ENCODE measurements at regions not wholly inside any gene's neighbourhood (a gene's known extent, or its start where the extent isn't known, plus 50 kb on each side); places are given as distances from the start of the nearest gene placed in this dataset.
A peak's percentile ranks its signal among the peaks of the same experiment; 100 is the strongest.

DNA sequence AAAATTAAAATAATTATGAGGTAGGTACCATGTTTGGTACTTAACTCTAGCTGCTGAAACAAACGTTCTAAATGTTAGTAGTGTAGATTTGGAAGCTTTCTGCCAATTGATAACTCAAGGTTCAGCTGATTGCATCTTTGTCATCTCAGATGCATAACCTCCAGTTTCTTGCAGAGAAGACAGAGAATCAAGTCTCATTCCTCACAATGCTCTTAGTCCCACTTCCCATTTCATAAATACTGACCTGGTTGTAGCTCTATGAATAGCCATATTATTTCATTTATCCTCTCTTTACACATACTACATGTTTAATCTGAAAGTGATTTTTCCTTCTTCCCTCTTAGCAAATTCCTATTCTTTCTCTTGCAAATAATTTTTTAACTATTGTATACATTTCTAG lies 178.5 kb upstream of the SETBP1 start:
- DNase-seq (ENCODE audit: low read depth), result no peak

DNA sequence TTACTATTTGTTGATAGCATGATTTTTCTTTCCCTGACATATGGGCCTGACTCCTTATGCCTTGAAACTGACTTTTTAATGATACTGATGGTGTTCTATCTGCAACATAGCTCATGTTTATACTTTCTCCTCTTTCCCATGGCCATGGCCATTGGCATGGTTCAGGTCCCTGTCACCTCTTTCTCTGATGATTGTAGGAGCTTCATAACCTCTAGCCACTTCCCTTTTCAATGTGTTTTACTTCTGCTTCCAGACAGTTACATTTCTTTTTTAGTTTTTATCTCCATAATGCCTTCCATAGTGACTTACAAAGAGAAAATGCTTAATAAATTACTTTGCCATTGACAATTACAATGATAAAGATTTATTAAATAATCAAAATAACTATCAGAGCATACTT lies 177.9 kb upstream of the SETBP1 start:
- no peak for DNase-seq (ENCODE audit: low read depth)

DNA sequence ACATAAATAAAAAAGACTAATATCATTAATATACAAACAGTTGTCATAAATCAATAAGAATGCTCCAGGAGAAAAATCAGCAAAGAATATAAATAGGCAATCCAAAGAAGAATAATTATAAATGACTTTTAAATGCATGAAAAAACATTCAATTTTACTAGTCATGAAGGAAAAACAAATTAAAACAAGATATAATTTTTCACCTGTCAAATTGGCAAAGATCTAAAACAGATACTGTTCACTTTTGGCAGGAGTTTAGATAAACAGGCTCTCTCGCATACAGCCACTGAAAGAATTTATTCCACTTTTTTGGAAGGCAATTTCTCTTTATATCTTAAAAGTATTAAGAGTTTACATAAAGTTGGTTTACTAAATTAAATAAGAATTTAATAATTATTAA lies 176.8 kb upstream of the SETBP1 start:
- no peak for DNase-seq (ENCODE audit: low read depth)

DNA sequence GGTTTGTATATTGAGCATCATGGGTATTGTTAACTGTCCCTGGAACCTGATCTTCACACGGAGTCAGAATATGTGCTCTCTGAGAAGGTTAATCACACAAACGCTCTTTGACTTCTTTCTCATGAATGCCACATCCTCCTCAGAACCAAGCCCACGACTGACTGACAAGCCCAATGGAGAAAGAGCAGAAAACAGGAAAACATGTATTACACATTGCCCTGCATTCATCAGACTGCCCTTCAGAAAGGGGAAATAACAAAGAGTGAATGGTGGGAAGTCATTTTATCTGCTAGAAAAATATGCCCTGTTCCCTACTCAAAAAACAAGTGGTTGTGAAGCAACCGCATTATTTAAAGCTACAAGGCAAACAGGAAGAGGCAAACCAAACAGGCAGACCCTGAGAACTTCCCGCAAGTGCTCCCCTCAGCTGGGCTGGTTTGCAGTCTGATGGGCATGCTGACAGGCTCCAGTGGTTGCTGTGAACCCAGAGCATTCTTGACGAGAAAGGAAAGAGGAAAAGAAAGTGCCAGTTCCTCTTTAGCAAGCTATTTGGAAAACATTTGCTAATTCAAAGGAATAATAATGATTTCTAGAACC lies 172.9 kb upstream of the SETBP1 start:
- DNase-seq (ENCODE audit: low read depth), result peak; percentile 79

DNA sequence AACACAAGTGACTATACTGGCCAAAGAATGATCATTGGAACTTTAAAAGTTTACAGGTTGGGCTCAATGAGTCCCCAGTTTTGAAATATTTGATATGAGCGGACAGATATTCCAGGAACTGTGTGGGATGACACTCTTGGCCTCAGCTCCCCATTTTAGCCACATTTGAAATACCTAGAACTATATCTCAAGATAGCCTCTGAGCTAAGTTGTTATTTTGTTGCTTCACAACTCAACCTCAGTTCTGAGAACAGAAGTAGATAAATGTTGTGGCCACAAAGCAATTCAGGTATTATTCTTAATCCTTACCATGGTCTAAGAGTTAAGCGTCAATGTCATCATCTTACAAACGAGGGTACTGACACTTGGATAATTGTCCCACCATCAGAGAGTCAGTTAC lies 172.2 kb upstream of the SETBP1 start:
- DNase-seq (ENCODE audit: low read depth), result no peak

DNA sequence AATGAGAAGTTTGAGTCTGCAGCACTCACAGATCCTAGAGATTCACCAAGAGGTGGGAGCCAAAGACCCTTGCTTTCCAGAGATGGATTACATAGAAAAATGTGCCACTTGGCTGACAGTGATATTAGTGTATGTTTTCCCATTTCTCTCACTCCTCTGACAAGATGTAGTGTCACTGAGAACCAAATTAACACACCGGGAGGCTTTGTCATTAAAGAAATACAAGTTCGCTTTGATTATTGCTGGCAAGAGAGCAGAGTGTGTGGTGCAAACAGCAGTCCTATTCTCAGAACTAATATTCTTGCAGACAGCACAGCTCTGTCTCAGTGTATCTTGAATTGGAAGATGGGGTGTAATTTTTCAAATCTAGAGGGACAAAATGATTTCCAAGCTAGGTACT lies 171.6 kb upstream of the SETBP1 start:
- DNase-seq (ENCODE audit: low read depth), result no peak

DNA sequence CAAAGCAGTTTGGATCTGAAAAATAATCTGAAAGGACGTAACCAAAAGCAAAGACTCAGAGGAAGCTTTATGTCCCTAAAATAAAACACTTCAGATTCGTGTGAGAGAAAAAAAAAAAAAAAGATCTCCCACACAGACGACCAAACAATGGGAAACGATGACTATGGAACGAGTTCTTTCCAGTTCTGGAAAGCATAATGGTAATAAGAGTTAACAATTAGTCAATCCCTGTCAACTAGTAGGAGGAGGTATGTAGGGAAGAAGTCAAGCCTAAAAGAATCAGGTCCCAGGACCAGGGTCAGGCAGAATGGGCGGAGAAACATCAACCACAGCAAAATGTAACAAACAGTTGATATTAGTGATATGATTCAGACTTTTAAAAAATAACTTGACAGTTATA lies 170.3 kb upstream of the SETBP1 start:
- peak; percentile 90 for DNase-seq (ENCODE audit: low read depth)

DNA sequence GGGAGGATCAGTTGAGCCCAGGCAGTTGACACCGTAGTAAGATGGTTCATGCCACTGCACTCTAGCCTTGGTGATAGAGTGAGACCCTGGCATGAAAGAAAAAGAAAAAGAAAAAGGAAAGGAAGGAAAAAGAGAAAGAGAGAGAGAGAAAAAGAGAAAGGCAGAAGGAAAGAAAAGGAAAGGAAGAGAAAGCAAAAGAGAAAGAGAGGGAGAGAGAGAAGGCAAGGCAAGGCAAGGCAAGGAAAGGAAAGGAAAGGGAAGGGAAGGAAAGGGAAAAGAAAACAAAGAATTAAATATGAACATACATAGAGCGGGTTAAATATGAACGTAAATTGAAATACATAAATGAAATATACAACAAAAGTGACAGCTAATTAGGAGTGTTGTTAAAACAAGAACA lies 167.5 kb upstream of the SETBP1 start:
- DNase-seq (ENCODE audit: low read depth), result no peak

DNA sequence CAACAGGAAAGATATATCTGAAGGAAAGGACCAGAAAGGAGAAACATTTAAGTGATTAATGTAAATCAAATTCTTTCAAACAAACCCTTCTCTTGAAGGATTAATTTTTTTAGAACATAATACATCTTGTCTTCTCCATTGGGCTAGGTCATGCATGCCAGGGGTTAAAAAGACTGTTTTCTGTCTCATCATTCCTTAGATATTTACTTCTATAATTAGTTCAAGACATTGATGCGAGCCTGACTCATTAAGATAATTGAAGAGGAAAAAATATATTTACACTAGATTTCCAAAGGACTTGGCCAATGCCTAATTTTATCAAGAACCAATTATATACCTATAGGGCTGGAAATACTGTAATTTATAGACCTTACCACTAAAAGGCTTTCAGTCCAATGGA lies 166.6 kb upstream of the SETBP1 start:
- no peak for DNase-seq (ENCODE audit: low read depth)

DNA sequence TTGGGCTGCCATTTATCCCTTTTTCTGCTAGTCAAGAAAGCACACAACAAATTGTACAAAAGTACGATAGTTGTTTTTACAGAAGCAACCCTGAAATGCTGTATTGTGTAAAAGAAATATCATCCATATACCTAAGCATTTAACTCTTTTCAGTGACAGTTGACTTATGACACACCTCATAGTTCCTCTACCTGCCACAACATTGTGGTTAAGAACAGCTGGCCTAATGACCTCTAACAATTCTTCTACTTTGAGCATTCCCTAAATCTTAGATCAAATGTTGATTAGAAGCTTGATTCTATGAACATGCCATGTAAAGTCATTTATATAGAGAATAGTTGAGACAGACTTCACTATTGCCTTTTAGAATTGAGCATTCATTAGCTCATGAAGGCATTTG lies 165.9 kb upstream of the SETBP1 start:
- no peak for DNase-seq (ENCODE audit: low read depth)

DNA sequence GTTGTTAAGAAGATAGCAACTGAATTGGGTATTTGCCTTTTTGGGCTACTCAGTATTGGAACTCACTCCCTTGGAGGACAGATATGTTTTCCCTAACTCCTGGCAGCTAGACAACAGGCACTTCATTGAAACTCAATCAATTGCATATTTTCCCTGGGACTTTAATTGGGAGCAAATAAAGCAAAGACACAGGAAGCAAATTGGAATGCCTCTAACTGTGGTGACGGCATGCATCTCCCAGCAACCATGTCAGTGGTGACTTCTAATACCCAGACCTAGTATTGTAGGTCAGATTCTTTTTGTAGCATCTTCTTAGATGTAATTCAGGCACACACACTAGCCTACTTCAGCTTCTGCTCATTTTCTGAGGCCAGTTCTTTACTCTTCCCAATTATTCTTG lies 164.2 kb upstream of the SETBP1 start:
- DNase-seq (ENCODE audit: low read depth), result no peak

DNA sequence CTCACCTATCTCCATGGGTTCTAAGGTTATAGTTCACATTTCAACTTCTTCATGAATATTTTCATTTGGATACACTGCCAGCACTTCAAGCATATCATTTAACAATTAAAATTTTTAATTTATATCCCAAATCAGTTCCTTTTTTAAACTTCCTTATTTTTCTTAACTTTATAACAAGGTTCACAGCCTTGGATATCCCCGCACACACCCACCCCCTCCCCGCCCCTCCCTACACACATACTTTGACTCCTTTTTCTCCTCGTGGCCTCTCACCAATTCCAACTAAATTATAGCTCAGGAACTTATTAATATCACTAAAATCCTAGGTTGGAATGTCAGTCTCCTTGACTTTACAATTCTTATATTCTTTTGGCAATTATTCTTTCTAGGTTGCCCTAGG lies 163.6 kb upstream of the SETBP1 start:
- DNase-seq (ENCODE audit: low read depth), result no peak

DNA sequence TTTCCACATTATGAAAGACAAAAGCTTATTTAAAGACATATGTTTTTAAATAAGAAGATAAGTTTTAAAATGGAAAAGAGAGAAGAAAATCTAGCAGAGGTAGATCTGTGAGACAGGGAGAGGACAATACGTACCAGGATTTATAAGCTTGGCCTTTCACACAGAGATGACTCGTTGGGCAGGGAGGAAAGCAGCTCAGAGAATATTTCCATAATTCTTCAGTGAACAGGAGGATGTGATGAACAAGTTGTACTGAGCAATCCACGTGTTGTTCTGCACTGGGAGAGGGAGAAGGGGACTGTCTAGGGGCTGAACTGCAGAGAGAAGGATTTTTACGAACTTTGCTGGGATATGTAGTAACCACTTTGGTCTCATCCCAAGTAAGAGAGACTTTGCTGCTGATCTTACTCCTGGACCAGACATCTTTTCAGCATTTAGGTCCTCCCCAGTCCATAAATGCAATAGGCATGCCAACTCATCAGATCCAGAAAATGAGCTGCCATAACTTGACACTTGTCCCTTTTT lies 162.5 kb upstream of the SETBP1 start:
- DNase-seq (ENCODE audit: low read depth), result peak; percentile 23

DNA sequence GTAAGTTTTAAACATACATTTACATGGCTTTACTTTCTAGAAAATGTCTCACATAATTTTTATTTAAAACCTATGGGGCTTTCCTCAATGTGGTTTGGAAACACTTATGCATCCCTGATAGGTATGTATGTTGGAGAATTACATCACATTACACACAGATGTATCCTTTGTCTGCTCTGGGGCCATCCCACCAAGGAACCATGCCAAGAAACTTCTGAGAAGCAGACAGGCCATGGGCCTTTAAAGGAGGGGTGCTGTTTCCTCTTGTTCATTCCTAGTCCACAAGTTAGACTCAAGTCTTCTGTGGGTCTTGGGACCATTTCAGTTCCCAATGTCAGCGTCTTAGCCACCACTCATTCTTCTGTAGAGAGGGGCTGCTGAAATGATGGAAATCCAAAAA lies 162.0 kb upstream of the SETBP1 start:
- no peak for DNase-seq (ENCODE audit: low read depth)

DNA sequence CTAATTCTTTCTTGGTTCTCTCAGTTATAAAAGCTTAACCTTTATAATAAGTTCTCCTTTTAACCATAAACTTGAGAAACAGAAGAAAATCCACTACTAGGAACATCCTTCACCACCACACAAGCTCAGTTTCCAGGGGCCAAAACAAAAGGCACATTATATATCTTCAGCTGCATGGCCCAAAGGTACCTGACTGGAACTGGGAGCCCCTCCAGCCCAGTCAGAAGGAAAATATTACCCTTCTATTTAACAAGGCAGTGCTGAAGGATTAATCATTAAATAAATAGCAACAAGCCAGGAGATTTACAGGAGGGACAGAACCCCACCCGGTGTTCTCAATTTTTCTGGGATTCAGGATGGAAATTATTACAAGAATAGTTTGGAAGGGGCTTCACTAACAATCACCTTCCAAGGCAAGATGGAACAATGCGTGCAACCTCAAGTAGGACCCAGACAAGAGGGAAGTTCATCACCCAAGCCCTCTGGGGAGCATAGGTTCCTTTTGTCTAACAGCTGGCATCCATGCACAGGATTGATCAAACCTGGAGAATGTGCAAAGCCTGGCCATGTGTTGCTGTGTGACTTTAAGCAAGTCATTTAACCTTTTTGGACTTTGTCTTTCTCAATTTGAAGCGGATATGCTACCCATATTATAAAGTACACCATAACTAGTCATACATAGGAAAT lies 159.6 kb upstream of the SETBP1 start:
- DNase-seq (ENCODE audit: low read depth), result peak; percentile 76

DNA sequence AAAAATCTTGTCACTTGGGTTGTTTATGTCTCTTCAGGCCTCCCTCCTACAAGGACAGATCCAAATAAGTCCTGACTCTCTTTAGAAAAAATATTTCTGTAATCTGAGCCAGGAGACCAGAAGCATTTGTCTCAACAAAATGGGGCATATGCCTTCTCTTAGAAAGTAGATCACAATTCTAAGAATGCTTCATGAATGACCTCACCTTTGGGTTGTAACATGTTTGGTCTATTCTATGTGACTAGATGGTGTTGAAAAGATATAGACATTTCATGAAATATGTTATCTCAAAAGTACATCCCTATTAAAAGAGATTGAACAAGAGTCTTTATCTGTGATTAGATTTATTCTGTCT lies 159.0 kb upstream of the SETBP1 start:
- DNase-seq (ENCODE audit: low read depth), result peak; percentile 37

DNA sequence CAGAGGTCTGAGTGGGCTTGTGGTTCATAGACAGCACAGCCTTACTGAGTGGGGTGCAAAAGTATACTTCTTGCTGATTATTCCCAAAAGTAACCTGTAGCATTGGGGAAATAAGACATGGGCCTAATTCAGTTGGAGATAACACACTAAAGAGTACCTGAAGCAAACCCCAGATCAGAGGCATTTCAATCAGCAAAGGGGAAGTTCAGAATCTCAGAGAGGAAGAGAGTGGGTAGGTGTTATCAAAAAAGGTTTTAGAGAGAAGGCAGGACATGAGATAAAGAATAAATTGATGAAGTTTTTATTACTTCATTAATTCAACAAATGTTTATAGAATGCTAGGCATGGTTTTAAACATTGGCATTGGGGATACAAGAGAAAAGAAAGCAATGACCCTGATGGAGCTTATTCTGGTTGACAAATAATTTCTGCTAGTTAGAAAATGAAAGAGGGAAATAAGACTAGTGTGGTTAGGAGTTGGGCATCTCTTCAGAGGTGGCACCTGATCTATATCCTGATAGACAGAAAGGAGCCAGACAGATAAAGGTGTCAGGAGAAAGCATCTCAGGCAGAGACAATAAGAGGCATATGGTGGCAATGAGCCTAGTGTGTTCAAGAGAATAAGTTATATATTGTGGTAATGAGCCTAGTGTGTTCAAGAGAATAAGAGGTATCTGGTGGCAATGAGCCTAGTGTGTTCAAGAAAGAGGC lies 153.8 kb upstream of the SETBP1 start:
- DNase-seq (ENCODE audit: low read depth), result no peak

DNA sequence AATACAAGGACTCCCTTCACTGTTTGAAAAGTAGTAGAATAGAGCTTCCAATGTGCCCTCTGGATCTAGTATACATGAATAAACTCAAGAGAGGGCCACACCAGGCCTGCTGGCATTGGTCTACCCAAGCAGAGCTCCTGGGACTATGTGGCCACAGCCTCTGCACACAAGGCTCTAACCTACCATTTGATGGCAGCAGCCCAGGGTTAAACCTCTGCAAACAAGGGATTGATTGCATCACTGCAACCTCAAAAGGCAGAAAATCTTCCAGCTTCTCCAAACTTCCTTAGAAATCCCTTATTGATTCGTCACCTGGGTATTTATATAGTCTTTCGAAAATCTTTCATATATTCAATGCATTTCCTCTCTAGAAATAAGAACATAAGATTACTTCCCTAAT lies 147.6 kb upstream of the SETBP1 start:
- DNase-seq (ENCODE audit: low read depth), result no peak

DNA sequence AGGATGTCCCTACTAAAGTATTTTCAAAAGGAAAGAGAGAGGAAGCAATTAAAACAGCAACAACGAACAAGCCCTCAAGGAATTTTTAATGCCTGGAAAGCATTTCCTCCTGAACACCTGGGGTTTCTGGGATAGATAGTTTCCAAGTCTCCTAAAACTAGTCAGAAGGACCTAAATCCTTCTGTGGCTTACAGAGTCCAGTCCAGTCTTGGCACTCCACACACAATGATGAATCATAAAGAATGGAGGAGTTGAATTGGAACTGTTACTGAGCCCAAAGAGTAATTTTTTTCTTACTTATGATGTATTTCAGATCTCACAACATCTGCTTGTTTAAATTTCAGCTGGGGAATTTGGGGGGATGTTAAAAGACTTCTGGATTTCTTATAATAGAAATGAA lies 144.6 kb upstream of the SETBP1 start:
- peak; percentile 83 for DNase-seq (ENCODE audit: low read depth)

DNA sequence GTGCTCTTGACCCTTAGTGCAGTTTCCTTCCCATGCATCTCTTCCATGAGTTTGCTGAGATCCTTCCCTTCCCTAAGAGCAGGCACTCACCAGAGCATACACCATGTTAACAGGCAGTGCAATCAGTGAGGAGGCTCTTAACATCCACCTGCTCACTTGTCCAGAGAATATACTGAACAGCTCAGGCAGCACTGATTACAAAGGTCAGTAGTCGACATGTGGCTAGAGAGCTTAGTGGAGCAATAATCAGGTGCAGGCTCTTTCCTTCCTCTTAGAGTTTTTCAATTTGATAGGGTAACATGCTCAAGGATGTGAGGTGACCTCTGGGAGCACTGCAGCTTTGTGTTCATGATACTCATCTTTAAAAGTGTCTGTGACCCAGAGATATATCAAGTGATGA lies 144.1 kb upstream of the SETBP1 start:
- peak; percentile 25 for DNase-seq (ENCODE audit: low read depth)

DNA sequence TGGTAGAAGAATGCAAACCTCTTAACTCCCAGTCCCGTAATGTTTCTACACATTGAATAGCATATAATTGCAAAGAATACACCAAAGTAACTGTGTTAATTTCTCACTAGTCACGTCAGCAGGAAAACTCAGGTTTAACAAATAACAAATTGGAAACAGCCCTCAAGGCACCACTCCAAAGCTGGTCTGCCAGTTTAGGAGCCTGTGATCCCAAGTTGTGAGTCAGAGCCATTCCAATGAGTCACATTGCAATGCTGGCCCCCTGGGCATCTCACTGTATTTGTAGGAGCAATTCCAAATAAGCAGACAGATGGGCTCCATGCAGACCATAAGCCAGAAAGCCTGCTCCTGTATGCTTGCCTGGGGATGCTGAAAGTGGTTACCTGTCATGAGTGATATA lies 143.2 kb upstream of the SETBP1 start:
- peak; percentile 97 for DNase-seq (ENCODE audit: low read depth)

DNA sequence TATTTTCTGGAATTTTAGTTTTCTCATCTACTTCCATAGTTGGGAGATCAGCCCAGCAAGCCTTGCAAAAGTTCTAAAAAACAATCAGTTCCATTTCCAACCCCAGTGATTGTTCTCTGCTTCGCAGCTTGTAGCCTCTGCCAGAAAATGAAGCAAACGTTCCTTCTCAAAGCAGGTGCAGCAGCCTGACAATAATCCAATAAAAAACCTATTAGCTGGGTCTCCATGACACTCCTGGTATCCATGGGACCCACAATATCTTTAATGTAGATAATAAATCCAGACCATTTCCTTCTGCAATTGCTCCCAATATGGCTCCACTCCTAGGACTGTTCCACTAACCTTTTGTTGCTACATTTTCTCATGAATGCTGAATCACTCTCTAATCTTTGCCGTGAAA lies 140.8 kb upstream of the SETBP1 start:
- no peak for DNase-seq (ENCODE audit: low read depth)

DNA sequence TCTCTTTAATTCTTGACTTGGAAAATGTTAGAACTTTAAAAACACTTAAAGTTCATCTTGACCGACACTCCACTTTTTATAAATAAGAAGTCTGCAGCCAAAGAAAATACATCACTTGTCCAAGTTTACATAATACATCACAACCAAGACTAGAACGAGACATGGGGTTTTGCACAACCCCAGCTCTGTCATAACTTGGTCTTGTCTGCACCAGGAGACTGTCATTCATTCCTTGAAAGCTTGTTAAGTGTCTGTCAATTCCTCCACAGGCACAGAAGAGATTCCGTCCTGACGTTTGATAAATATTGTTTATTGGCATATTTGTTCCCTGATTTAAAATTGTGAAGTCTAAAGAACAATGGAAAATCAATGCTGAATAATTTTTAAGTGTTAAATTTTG lies 139.5 kb upstream of the SETBP1 start:
- no peak for DNase-seq (ENCODE audit: low read depth)

Data from renal cortical epithelial cell (primary cell).